ENCODE measurements at regions not wholly inside any gene's neighbourhood (a gene's known extent, or its start where the extent isn't known, plus 50 kb on each side); places are given as distances from the start of the nearest gene placed in this dataset.

DNA sequence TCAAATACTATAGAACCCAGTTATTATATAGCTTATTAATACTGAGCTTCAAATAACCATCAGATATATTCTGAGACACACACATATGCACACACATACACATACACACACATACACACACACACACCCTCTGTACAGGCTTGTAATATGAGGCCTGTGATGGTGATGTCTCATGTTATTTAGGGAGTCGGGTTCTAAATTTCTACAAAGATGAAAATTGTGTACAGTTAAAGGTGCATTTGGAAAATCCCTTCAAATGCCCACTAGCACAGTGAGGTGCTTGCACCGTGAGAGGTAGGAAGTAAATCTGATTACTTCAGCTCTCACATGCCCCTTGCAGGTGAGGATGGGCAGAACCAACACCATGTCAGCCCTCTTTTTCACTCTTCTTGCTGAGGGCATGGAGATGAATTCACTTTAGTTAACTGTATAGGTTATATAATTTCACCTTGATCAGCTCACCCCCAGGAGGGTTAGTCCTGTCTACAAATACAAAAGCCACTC lies 294.5 kb upstream of the PROK2 start:
- TF ChIP-seq, protein P1, sequence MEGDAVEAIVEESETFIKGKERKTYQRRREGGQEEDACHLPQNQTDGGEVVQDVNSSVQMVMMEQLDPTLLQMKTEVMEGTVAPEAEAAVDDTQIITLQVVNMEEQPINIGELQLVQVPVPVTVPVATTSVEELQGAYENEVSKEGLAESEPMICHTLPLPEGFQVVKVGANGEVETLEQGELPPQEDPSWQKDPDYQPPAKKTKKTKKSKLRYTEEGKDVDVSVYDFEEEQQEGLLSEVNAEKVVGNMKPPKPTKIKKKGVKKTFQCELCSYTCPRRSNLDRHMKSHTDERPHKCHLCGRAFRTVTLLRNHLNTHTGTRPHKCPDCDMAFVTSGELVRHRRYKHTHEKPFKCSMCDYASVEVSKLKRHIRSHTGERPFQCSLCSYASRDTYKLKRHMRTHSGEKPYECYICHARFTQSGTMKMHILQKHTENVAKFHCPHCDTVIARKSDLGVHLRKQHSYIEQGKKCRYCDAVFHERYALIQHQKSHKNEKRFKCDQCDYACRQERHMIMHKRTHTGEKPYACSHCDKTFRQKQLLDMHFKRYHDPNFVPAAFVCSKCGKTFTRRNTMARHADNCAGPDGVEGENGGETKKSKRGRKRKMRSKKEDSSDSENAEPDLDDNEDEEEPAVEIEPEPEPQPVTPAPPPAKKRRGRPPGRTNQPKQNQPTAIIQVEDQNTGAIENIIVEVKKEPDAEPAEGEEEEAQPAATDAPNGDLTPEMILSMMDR (IDR thresholded peaks at IDR 0.05), result no peak
- TF ChIP-seq ZFX (IDR thresholded peaks at IDR 0.05; ENCODE audit: borderline replicate concordance), result no peak
